Heart right ventricle (tissue), 16 donors: ENCODE measurements at regions not wholly inside any gene's neighbourhood (a gene's known extent, or its start where the extent isn't known, plus 50 kb on each side); places are given as distances from the start of the nearest gene placed in this dataset.

Experiments used
- ATAC-seq, 8 donors: fragments of 200-7000 bp; cut with Tn5 transposase; one replicate each; pipeline ENCODE4 v1.9.1; 2020; ENCODE audit warnings: mild to moderate bottlenecking in 8 of 8, moderate library complexity in 8 of 8, moderate number of reproducible peaks in 1 of 8
- DNase-seq, 2 donors: peaks; one replicate each; pipeline ENCODE4 v3.0.0-alpha.2; 2020
- H3K27ac ChIP-seq, 10 donors: fragments of 200-600 bp; sonication (generic) in 2 of 10; one replicate each; pipeline versions ENCODE4 v1.5.0 to v1.8.0; 2020 to 2022; ENCODE audit warnings: mild to moderate bottlenecking in 3 of 10
- H3K27me3 ChIP-seq, 7 donors: fragments of 200-600 bp; one replicate each; pipeline ENCODE4 v1.8.0; 2021 to 2022; ENCODE audit warnings: mild to moderate bottlenecking in 2 of 7
- H3K36me3 ChIP-seq, 9 donors: fragments of 200-600 bp; sonication (generic) in 1 of 9; one replicate each; pipeline versions ENCODE4 v1.5.0 to v1.8.0; 2020 to 2022; ENCODE audit warnings: mild to moderate bottlenecking in 2 of 9
- H3K4me1 ChIP-seq, 9 donors: fragments of 200-600 bp; sonication (generic) in 1 of 9; one replicate each; pipeline versions ENCODE4 v1.5.0 to v1.8.0; 2020 to 2022; ENCODE audit warnings: mild to moderate bottlenecking in 4 of 9
- H3K4me3 ChIP-seq, 10 donors: fragments of 200-600 bp; sonication (generic) in 2 of 10; one replicate each; pipeline versions ENCODE4 v1.5.0 to v1.8.0; 2020 to 2022; ENCODE audit warnings: mild to moderate bottlenecking in 7 of 10, moderate library complexity in 2 of 10
- H3K9me3 ChIP-seq, 11 donors: fragments of 200-600 bp in 10 of 11; sonication (generic) in 2 of 11; one replicate each; pipeline versions ENCODE4 v1.5.0 to v1.8.0; 2013 to 2022; ENCODE audit warnings: mild to moderate bottlenecking in 2 of 11, control low read depth in 1 of 11, moderate library complexity in 1 of 11
- WGBS, 2 donors: extraction: QIAGEN DNeasy Blood & Tissue Kit; methylation state at CpG; one replicate each; pipeline ENCODE4 v1.1.7; 2013; ENCODE audit warnings: inconsistent platforms in 1 of 2; 5-methylcytosine and 5-hydroxymethylcytosine counted together
- intact Hi-C, 10 donors: fragments of 100-400 bp; cut with DNase I; formaldehyde crosslinking; loops; one replicate each; pipeline versions ENCODE4 v1.11.1 to v1.14.2; 2022
- TF ChIP-seq, protein P1 (sequence below), 9 donors: fragments of 200-600 bp; sonication (generic) in 2 of 9; IDR thresholded peaks; one replicate each; pipeline versions ENCODE4 v1.5.0 to v1.8.0; 2021 to 2022; ENCODE audit warnings: antibody characterized with exemption in 9 of 9, mild to moderate bottlenecking in 5 of 9, moderate library complexity in 1 of 9
- donor health status: Arrhythmogenic right ventricular cardiomyopathy.
- donor health status: ischemic (EF 13 %, LVEDD 7.1; RV severe dilation, severe dysfunction).
- donor health status: healthy with polysubstance abuse.
- donor health status: DM: no; HTN: yes; CAD: no.
- donor health status: DM: no; HTN: no; CAD: no.
- donor health status: ischemic (EF 25% LVEDD 6.9; RV normal size, moderate dysfunction).
- donor health status: ischemic (EF 25% LVEDD 5.7; RV mildly dilated, moderate dysfunction).
- donor health status: healthy.
- donor health status: DM: yes; HTN: yes; CAD: no.
- donor health status: Ischemic cardiomyopathy.
- donor health status: ischemic (EF 35%, LVEDD 5.7; RV mildly dilated, moderate dysfunction).
- donor health status: nonischemic (EF 11% LVEDD 7.7; RV severe dilation, severe dysfunction).
- donor health status: DM: yes; HTN: yes; CAD: no.
- donor health status: PGD.
- donor health status: ischemic (EF 29% LVEDD 5.4; RV normal size, mild dysfunction).
- donor health status: nonischemic (EF 23%, LVEDD 6.1; RV moderate dilation, normal function).

DNA sequence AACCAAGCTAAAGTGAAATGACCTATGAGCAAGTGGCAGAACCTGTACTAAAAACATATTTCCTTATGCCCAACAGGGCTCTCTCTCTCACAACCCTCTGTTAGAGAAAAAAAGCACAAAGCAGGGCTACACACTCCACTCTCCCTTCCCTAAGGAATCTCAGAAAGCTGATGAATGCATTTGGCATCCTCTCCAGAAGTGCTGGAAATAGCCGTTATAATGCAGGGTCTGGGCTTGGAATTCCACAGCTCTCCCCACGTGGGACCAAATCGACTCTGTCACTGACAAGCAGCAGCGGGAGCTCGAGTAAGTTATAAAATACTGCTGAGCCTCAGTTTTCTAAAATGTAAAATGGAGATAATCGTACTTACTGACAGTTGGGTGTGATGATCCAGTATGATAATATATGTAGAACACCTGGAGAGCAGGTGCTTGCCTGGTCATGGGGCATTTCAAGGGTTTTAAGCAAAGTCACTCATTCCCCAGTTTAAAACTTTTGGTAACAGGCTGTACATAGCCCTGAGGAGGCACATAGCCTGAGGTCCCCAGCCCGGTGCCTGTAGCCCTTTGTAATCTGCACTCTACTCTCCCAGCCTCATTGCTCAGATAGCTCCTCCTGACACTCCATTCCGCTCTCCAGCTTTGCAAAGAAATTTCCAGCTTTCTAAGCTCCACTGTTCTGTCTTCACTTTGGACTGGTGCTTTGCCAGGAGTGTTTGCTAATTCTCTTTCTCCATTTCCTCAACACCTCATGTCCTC is 175.6 kb upstream of the DAB1 start:
- Histone ChIP-seq H3K4me3 (peak overlapping the region in 2 of 10 donors; percentile 3 to 21), H3K27me3 (no peaks in the 10 kb centered on the region), H3K9me3 (no peaks in the 10 kb centered on the region), H3K36me3 (no peaks in the 10 kb centered on the region), H3K4me1 (peaks cover 0 to 24% (median 8%) of the 10 kb centered on the region in 9 donors), H3K27ac (peak overlapping the region in 3 of 10 donors; percentile 2 to 56 (median 24))
- TF ChIP-seq, protein P1, sequence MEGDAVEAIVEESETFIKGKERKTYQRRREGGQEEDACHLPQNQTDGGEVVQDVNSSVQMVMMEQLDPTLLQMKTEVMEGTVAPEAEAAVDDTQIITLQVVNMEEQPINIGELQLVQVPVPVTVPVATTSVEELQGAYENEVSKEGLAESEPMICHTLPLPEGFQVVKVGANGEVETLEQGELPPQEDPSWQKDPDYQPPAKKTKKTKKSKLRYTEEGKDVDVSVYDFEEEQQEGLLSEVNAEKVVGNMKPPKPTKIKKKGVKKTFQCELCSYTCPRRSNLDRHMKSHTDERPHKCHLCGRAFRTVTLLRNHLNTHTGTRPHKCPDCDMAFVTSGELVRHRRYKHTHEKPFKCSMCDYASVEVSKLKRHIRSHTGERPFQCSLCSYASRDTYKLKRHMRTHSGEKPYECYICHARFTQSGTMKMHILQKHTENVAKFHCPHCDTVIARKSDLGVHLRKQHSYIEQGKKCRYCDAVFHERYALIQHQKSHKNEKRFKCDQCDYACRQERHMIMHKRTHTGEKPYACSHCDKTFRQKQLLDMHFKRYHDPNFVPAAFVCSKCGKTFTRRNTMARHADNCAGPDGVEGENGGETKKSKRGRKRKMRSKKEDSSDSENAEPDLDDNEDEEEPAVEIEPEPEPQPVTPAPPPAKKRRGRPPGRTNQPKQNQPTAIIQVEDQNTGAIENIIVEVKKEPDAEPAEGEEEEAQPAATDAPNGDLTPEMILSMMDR (IDR thresholded peaks at IDR 0.05): no peak
- 14 to 19% methylated on average over 8 of the region's 8 CpGs for WGBS, 2 donors
- DNase-seq (peak in 1 of 2 donors; percentile 53), ATAC-seq (peak in 7 of 8 donors; percentile 67 to 94 (median 81))
- intact Hi-C loops: no loop called here

DNA sequence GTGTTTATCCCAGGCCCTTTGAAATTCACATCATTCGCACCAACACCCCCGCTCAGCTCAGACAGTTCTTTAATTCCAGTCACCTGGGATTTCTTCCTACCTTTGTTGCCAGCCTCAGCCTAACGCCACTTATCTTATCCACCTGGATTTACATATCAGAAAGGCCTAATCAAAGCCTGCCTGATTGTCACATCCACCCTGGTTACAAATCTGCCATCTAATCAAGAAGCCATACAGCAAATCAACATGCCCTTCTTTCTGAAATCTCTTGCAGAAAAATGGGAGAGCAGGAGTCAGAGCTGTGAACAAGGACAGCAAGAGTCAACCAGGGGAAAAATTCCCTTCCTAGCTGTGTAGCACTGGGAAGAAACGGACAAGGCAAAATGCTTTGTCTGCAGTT is 173.2 kb upstream of the DAB1 start:
- TF ChIP-seq, protein P1 (IDR thresholded peaks at IDR 0.05): no peak
- 81 to 87% methylated on average over 4 of the region's 4 CpGs for WGBS, 2 donors
- Histone ChIP-seq H3K36me3 (no peaks in the 10 kb centered on the region), H3K27me3 (no peaks in the 10 kb centered on the region), H3K27ac (no peak overlapping the region), H3K9me3 (no peaks in the 10 kb centered on the region), H3K4me1 (peaks cover 0 to 24% (median 8%) of the 10 kb centered on the region in 9 donors), H3K4me3 (no peak overlapping the region)
- ATAC-seq: no peak
- intact Hi-C loops: no loop called here
- no peak for DNase-seq

DNA sequence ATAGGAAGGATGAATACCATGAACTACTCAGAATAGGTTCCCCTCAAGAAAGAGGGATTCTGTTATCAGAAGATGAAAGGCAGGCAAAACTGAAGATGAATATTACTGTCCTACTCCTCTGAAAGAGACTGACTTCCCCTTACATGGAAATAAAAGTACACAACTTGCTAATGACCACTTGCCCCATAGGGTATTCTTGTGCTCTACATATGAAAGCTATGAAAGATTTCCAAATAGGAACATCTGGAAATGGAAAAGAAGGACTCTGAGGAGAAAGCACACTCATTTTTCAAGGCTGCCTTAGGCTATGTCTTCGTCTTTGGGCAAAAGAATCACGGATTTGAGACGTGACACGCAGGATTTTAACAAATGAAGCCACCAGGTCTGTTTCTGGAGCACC is 170.1 kb upstream of the DAB1 start:
- intact Hi-C loops: no loop called here
- ATAC-seq (no peak), DNase-seq (no peak)
- Histone ChIP-seq H3K9me3 (no peaks in the 10 kb centered on the region), H3K27me3 (no peaks in the 10 kb centered on the region), H3K36me3 (no peaks in the 10 kb centered on the region), H3K27ac (no peak overlapping the region), H3K4me1 (peaks cover 0 to 16% (median 4%) of the 10 kb centered on the region in 9 donors), H3K4me3 (no peak overlapping the region)
- TF ChIP-seq, protein P1 (IDR thresholded peaks at IDR 0.05): no peak
- 94 to 98% methylated on average over 4 of the region's 4 CpGs for WGBS, 2 donors

DNA sequence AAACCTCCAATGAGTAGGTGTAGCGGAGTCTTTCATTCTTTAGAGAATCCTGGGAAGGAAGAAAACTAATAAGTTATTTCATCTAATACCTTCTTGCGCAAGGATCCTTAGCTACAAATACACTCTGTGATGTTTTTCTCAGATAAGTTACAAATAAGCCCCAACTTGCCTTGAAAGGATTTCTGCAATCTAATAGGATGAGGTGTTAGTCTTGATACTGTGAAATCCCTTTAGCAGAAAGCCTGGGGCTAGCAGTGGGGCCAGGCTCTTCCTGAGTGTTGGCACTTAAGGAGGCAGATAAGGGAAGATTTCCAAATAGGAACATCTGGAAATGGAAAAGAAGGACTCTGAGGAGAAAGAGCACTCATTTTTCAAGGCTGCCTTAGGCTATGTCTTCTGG is 168.0 kb upstream of the DAB1 start:
- no peaks in the 10 kb centered on the region for H3K27me3 ChIP-seq
- DNase-seq (no peak), ATAC-seq (no peak)
- H3K36me3 ChIP-seq: no peaks in the 10 kb centered on the region
- WGBS, 2 donors: 97 to 100% methylated on average over 2 of the region's 2 CpGs
- H3K4me1 ChIP-seq: peaks cover 0 to 10% (median 0%) of the 10 kb centered on the region in 9 donors
- TF ChIP-seq, protein P1 (IDR thresholded peaks at IDR 0.05): no peak
- no peak overlapping the region for H3K27ac ChIP-seq
- H3K9me3 ChIP-seq: no peaks in the 10 kb centered on the region
- intact Hi-C loops: no loop called here
- no peak overlapping the region for H3K4me3 ChIP-seq
